Hepatocyte (in vitro differentiated cells): ENCODE measurements at regions not wholly inside any gene's neighbourhood (a gene's known extent, or its start where the extent isn't known, plus 50 kb on each side); places are given as distances from the start of the nearest gene placed in this dataset.
A peak's percentile ranks its signal among the peaks of the same experiment; 100 is the strongest.

Experiments used
- DNase-seq: peaks from one replicate; pipeline ENCODE4 v3.0.0-alpha.2; 2016; ENCODE audit warnings: low spot score
- H2AFZ ChIP-seq: fragments of 200-600 bp; sonication (generic); 2 replicates; pipeline ENCODE4 v1.6.0; 2016; ENCODE audit warnings: antibody characterized with exemption, mild to moderate bottlenecking
- H3K27ac ChIP-seq: fragments of 200-600 bp; sonication (generic); 2 replicates; pipeline ENCODE4 v1.5.1; 2016; ENCODE audit warnings: mild to moderate bottlenecking
- H3K27me3 ChIP-seq: fragments of 200-600 bp; sonication (generic); 2 replicates; pipeline ENCODE4 v1.6.1; 2016
- H3K36me3 ChIP-seq: fragments of 200-600 bp; sonication (generic); replicated peaks from 2 replicates; pipeline ENCODE4 v1.5.1; 2016; ENCODE audit warnings: low read depth; ENCODE audit not compliant: insufficient read depth
- H3K4me1 ChIP-seq: fragments of 200-600 bp; sonication (generic); 2 replicates; pipeline ENCODE4 v1.5.1; 2016; ENCODE audit warnings: mild to moderate bottlenecking, moderate library complexity; ENCODE audit not compliant: insufficient read depth
- H3K4me2 ChIP-seq: fragments of 200-600 bp; sonication (generic); 2 replicates; pipeline ENCODE4 v1.6.0; 2016
- H3K4me3 ChIP-seq: fragments of 200-600 bp; sonication (generic); 2 replicates; pipeline ENCODE4 v1.5.1; 2016; ENCODE audit warnings: mild to moderate bottlenecking
- H3K79me2 ChIP-seq: fragments of 200-600 bp; sonication (generic); 2 replicates; pipeline ENCODE4 v1.6.0; 2017; ENCODE audit warnings: mild to moderate bottlenecking
- H3K9me2 ChIP-seq: fragments of 200-600 bp; sonication (generic); replicated peaks from 2 replicates; pipeline ENCODE4 v1.6.0; 2017; ENCODE audit warnings: mild to moderate bottlenecking; ENCODE audit not compliant: insufficient read depth
- H3K9me3 ChIP-seq: fragments of 200-600 bp; sonication (generic); 2 replicates; pipeline ENCODE4 v1.5.1; 2016; ENCODE audit warnings: low read depth, mild to moderate bottlenecking
- H4K20me1 ChIP-seq: fragments of 200-600 bp; sonication (generic); 2 replicates; pipeline ENCODE4 v1.6.0; 2016; ENCODE audit warnings: mild to moderate bottlenecking; ENCODE audit not compliant: insufficient read depth, poor library complexity, severe bottlenecking
- CTCF ChIP-seq: fragments of 200-600 bp; sonication (generic); IDR thresholded peaks from 2 replicates; pipeline ENCODE4 v1.5.1; 2016; ENCODE audit warnings: antibody characterized with exemption, mild to moderate bottlenecking; ENCODE audit not compliant: poor library complexity
- EZH2 ChIP-seq: fragments of 200-600 bp; sonication (generic); IDR thresholded peaks from 2 replicates; pipeline ENCODE4 v1.6.1; 2016; ENCODE audit warnings: antibody characterized with exemption, mild to moderate bottlenecking, borderline replicate concordance
- EZH2phosphoT487 ChIP-seq: fragments of 200-600 bp; sonication (generic); IDR thresholded peaks from one replicate; pipeline ENCODE4 v1.6.1; 2018; ENCODE audit warnings: antibody characterized with exemption, mild to moderate bottlenecking, low read depth, moderate library complexity; ENCODE audit not compliant: unreplicated experiment, severe bottlenecking
- WGBS: methylation state at CpG from one replicate; pipeline ENCODE4 v1.1.6; 2016; ENCODE audit warnings: low lambda C conversion rate; ENCODE audit errors: missing lambda C conversion rate; 5-methylcytosine and 5-hydroxymethylcytosine counted together

- Histone ChIP-seq H2AFZ (no peak overlapping the region), H3K4me1 (peaks cover 13% of the 10 kb centered on the region), H3K27me3 (peaks cover 19% of the 10 kb centered on the region), H3K79me2 (no peaks in the 10 kb centered on the region), H3K4me3 (no peak overlapping the region), H4K20me1 (no peaks in the 10 kb centered on the region), H3K4me2 (no peak overlapping the region), H3K36me3 (no peaks in the 10 kb centered on the region), H3K9me2 (no peaks in the 10 kb centered on the region), H3K27ac (no peak overlapping the region), H3K9me3 (no peaks in the 10 kb centered on the region)
- DNase-seq = no peak
- WGBS = 80% methylated on average over 7 of the region's 7 CpGs
- TF ChIP-seq EZH2phosphoT487 (no peak), CTCF (no peak)
Measured at GRCh38 chrX:39818750-39819149, 279.0 kb downstream of the BCOR start.

- DNase-seq = peak; percentile 66
Measured at GRCh38 chrX:39819921-39820849, 277.6 kb downstream of the BCOR start.

GRCh38 chrX:39820938-39821708, 276.6 kb downstream of the BCOR start:
- H3K4me2 ChIP-seq = peak overlapping the region; percentile 97
- no peak for TF ChIP-seq CTCF
- TF ChIP-seq EZH2 = no peak
- TF ChIP-seq EZH2phosphoT487 = no peak
- peaks cover 19% of the 10 kb centered on the region for H3K27me3 ChIP-seq
- peak; percentile 73 for DNase-seq
- H2AFZ ChIP-seq = no peak overlapping the region
- no peaks in the 10 kb centered on the region for H3K79me2 ChIP-seq
- no peaks in the 10 kb centered on the region for H3K9me2 ChIP-seq
- H3K4me3 ChIP-seq = peak overlapping the region; percentile 49
- 5% methylated on average over 38 of the region's 98 CpGs for WGBS
- H4K20me1 ChIP-seq = no peaks in the 10 kb centered on the region
- H3K4me1 ChIP-seq = peaks cover 13% of the 10 kb centered on the region
- no peaks in the 10 kb centered on the region for H3K36me3 ChIP-seq
- H3K9me3 ChIP-seq = no peaks in the 10 kb centered on the region
- peak overlapping the region; percentile 63 for H3K27ac ChIP-seq

More at GRCh38 chrX:39819921-39820849, 277.6 kb downstream of the BCOR start:
- H3K36me3 ChIP-seq = no peaks in the 10 kb centered on the region
- no peaks in the 10 kb centered on the region for H3K79me2 ChIP-seq
- no peaks in the 10 kb centered on the region for H3K9me2 ChIP-seq
- H4K20me1 ChIP-seq = no peaks in the 10 kb centered on the region
- H3K9me3 ChIP-seq = no peaks in the 10 kb centered on the region
- H3K27me3 ChIP-seq = peaks cover 19% of the 10 kb centered on the region
- peaks cover 13% of the 10 kb centered on the region for H3K4me1 ChIP-seq
- WGBS = 29% methylated on average over 30 of the region's 34 CpGs
- TF ChIP-seq CTCF (no peak), EZH2 (peak; percentile 56)
- no peak overlapping the region for H2AFZ ChIP-seq
- H3K4me3 ChIP-seq = peak overlapping the region; percentile 49
- H3K27ac ChIP-seq = peak overlapping the region; percentile 63
- peak overlapping the region; percentile 97 for H3K4me2 ChIP-seq
